PC-3 (cell line): ENCODE measurements at regions not wholly inside any gene's neighbourhood (a gene's known extent, or its start where the extent isn't known, plus 50 kb on each side); places are given as distances from the start of the nearest gene placed in this dataset.
"Not testable (repeated sequence)": the region's sequence is repeated elsewhere in the genome, so short reads cannot be mapped to it uniquely, and the experiment has no call there.

ENCODE experiments used
- ATAC-seq: fragments of 200-7000 bp; cut with Tn5 transposase; 2 replicates; pipeline ENCODE4 v1.9.1; 2020; ENCODE audit warnings: mild to moderate bottlenecking, moderate library complexity
- BruUV-seq: library from RNA; stranded (reverse); fragments of 400-500 nt; replicated peaks from 2 replicates; lab custom pipeline; 2021; lab: Mats Ljungman, UMichigan
- CTCF ChIA-PET: fragments of 300-600 bp; sonication (Branson Sonifier 250); formaldehyde crosslinking; loops from one replicate; lab custom pipeline; 2022; ENCODE audit warnings: antibody characterized with exemption; lab: Charles Lee
- POLR2A ChIA-PET: fragments of 300-600 bp; sonication (Branson Sonifier 250); formaldehyde crosslinking; loops from one replicate; lab custom pipeline; 2022; ENCODE audit warnings: antibody characterized with exemption; ENCODE audit not compliant: unreplicated experiment; lab: Charles Lee
- DNase-seq: peaks from one replicate; pipeline ENCODE4 v3.0.0-alpha.2; 2015
- H2AFZ ChIP-seq: fragments of 300-600 bp; sonication (generic); 2 replicates; pipeline ENCODE4 v1.6.0; 2016; ENCODE audit warnings: antibody characterized with exemption, low read length
- H3F3A ChIP-seq: fragments of 300-600 bp; sonication (generic); one replicate; pipeline ENCODE4 v1.6.0; 2017; ENCODE audit warnings: antibody characterized with exemption, low read length, control low read depth, mild to moderate bottlenecking; ENCODE audit not compliant: unreplicated experiment
- H3K27ac ChIP-seq: fragments of 300-600 bp; sonication (generic); 2 replicates; pipeline ENCODE4 v1.5.1; 2016; ENCODE audit warnings: mild to moderate bottlenecking, low read length
- H3K27me3 ChIP-seq: fragments of 300-600 bp; sonication (generic); 2 replicates; pipeline ENCODE4 v1.6.1; 2016; ENCODE audit warnings: low read length, mixed read lengths
- H3K36me3 ChIP-seq: fragments of 300-600 bp; sonication (generic); 2 replicates; pipeline ENCODE4 v1.6.1; 2016; ENCODE audit warnings: low read depth, mixed run types, low read length, mixed read lengths
- H3K4me1 ChIP-seq: fragments of 300-600 bp; sonication (generic); 2 replicates; pipeline ENCODE4 v1.5.1; 2016; ENCODE audit warnings: low read length; ENCODE audit not compliant: insufficient read depth
- H3K4me2 ChIP-seq: fragments of 300-600 bp; sonication (generic); 2 replicates; pipeline ENCODE4 v1.6.0; 2016; ENCODE audit warnings: low read length
- H3K4me3 ChIP-seq: fragments of 300-600 bp; sonication (generic); 2 replicates; pipeline ENCODE4 v1.5.1; 2016; ENCODE audit warnings: mild to moderate bottlenecking, low read length, mixed read lengths
- H3K79me2 ChIP-seq: fragments of 300-600 bp; sonication (generic); 2 replicates; pipeline ENCODE4 v1.6.1; 2017; ENCODE audit warnings: low read length, mixed read lengths
- H3K9ac ChIP-seq: fragments of 300-600 bp; sonication (generic); 2 replicates; pipeline ENCODE4 v1.6.0; 2016; ENCODE audit warnings: mild to moderate bottlenecking, low read length
- H3K9me2 ChIP-seq: fragments of 300-600 bp; sonication (generic); replicated peaks from 2 replicates; pipeline ENCODE4 v1.6.1; 2016; ENCODE audit warnings: mixed run types, low read length, mixed read lengths
- H3K9me3 ChIP-seq: fragments of 300-600 bp; sonication (generic); 2 replicates; pipeline ENCODE4 v1.6.1; 2016; ENCODE audit warnings: low read length, mixed read lengths
- H4K20me1 ChIP-seq: fragments of 300-600 bp; sonication (generic); 2 replicates; pipeline ENCODE4 v1.6.1; 2016; ENCODE audit warnings: low read length, mixed read lengths
- CTCF ChIP-seq: fragments of 300-600 bp; sonication (generic); conservative IDR thresholded peaks from 2 replicates; pipeline ENCODE4 v1.5.1; 2017; ENCODE audit warnings: antibody characterized with exemption, low read depth, mild to moderate bottlenecking, low read length
- EZH2 ChIP-seq: fragments of 300-600 bp; sonication (generic); IDR thresholded peaks from one replicate; pipeline ENCODE4 v1.6.1; 2017; ENCODE audit warnings: antibody characterized with exemption, mild to moderate bottlenecking, low read length; ENCODE audit not compliant: unreplicated experiment
- EZH2phosphoT487 ChIP-seq: fragments of 300-600 bp; sonication (generic); IDR thresholded peaks from 2 replicates; pipeline ENCODE4 v1.6.1; 2018; ENCODE audit warnings: mild to moderate bottlenecking, antibody characterized with exemption, low read length, borderline replicate concordance
- intact Hi-C: fragments of 100-400 bp; cut with micrococcal nuclease; formaldehyde crosslinking; loops from 2 replicates; pipeline ENCODE4 v1.9.0; 2023

GRCh38 chr2:7867867-7868266, 814.0 kb upstream of the ID2 start:
- ATAC-seq (no peak), DNase-seq (no peak)
- Histone ChIP-seq H3K4me1 (no peaks in the 10 kb centered on the region), H3K9me3 (no peaks in the 10 kb centered on the region), H3K79me2 (no peaks in the 10 kb centered on the region), H3K9ac (no peak overlapping the region), H3K4me2 (no peak overlapping the region), H3K27me3 (no peaks in the 10 kb centered on the region), H3K4me3 (no peak overlapping the region), H3K9me2 (no peaks in the 10 kb centered on the region), H4K20me1 (no peaks in the 10 kb centered on the region), H3F3A (no peaks in the 10 kb centered on the region), H2AFZ (no peak overlapping the region), H3K27ac (no peak overlapping the region), H3K36me3 (no peaks in the 10 kb centered on the region)
- intact Hi-C loops, result loop anchor here (10.0 kb wide), 1 partner anchor 117 kb away; no protein-coding TSS in a partner anchor
- ChIA-PET CTCF (no interaction called here), POLR2A (no interaction called here)
- TF ChIP-seq EZH2phosphoT487 (no peak), CTCF (no peak), EZH2 (no peak)
- no TSS peak for BruUV-seq

- Histone ChIP-seq H3F3A (no peaks in the 10 kb centered on the region), H3K9ac (no peak overlapping the region), H3K36me3 (no peaks in the 10 kb centered on the region), H3K4me2 (no peak overlapping the region), H3K4me3 (no peak overlapping the region), H2AFZ (no peak overlapping the region), H3K27ac (no peak overlapping the region), H3K9me2 (no peaks in the 10 kb centered on the region), H3K4me1 (no peaks in the 10 kb centered on the region), H3K9me3 (no peaks in the 10 kb centered on the region), H3K79me2 (no peaks in the 10 kb centered on the region), H3K27me3 (no peaks in the 10 kb centered on the region), H4K20me1 (no peaks in the 10 kb centered on the region)
- DNase-seq, result no peak
- no peak for ATAC-seq
- BruUV-seq, result no TSS peak
- intact Hi-C loops, result loop anchor here (10.0 kb wide), 1 partner anchor 116 kb away; no protein-coding TSS in a partner anchor
- ChIA-PET POLR2A (interaction anchor here (0.5 kb wide), 1 partner anchor 459 kb away, joined by 5 read pairs; no protein-coding TSS in a partner anchor), CTCF (no interaction called here)
- TF ChIP-seq EZH2 (no peak), EZH2phosphoT487 (no peak), CTCF (no peak)
Measured at GRCh38 chr2:7868836-7869235, 813.0 kb upstream of the ID2 start.

GRCh38 chr2:7876445-7876844, 805.4 kb upstream of the ID2 start:
- H3K9ac ChIP-seq, H3F3A ChIP-seq, BruUV-seq, POLR2A ChIA-PET, H3K9me2 ChIP-seq, DNase-seq, H3K27ac ChIP-seq, H3K4me1 ChIP-seq, H2AFZ ChIP-seq, H3K9me3 ChIP-seq, H3K4me3 ChIP-seq, ATAC-seq, H3K36me3 ChIP-seq, CTCF ChIA-PET, H3K79me2 ChIP-seq, H3K4me2 ChIP-seq, H4K20me1 ChIP-seq, intact Hi-C loops, H3K27me3 ChIP-seq: not testable (repeated sequence)

- CTCF ChIA-PET, result not testable (repeated sequence)
Measured at GRCh38 chr2:7878266-7878665, 803.6 kb upstream of the ID2 start.

More at GRCh38 chr2:7878266-7878665, 803.6 kb upstream of the ID2 start:
- H4K20me1 ChIP-seq, ATAC-seq, H3F3A ChIP-seq, H3K9me3 ChIP-seq, H3K9ac ChIP-seq, H3K27ac ChIP-seq, H3K36me3 ChIP-seq, H3K9me2 ChIP-seq, H3K27me3 ChIP-seq, intact Hi-C loops, H3K4me2 ChIP-seq, H3K4me1 ChIP-seq, H3K4me3 ChIP-seq, POLR2A ChIA-PET, H3K79me2 ChIP-seq, DNase-seq, BruUV-seq, H2AFZ ChIP-seq: not testable (repeated sequence)
